ENCODE measurements at regions not wholly inside any gene's neighbourhood (a gene's known extent, or its start where the extent isn't known, plus 50 kb on each side); places are given as distances from the start of the nearest gene placed in this dataset.

- Histone ChIP-seq H3K4me3 (no peak overlapping the region), H3K4me1 (no peaks in the 10 kb centered on the region), H3K9me3 (no peaks in the 10 kb centered on the region), H3K27ac (no peak overlapping the region), H3K27me3 (no peaks in the 10 kb centered on the region), H3K36me3 (no peaks in the 10 kb centered on the region)
- no peak for TF ChIP-seq CTCF (IDR thresholded peaks at IDR 0.05)
- DNase-seq (ENCODE audit: low spot score), result no peak
Measured at GRCh38 chr3:173253471-173253870, 112.4 kb upstream of the SPATA16 start.

GRCh38 chr3:173249457-173249856, 108.4 kb upstream of the SPATA16 start:
- Histone ChIP-seq H3K4me3 (no peak overlapping the region), H3K4me1 (no peaks in the 10 kb centered on the region), H3K27ac (no peak overlapping the region), H3K9me3 (no peaks in the 10 kb centered on the region), H3K27me3 (no peaks in the 10 kb centered on the region), H3K36me3 (no peaks in the 10 kb centered on the region)
- DNase-seq (ENCODE audit: low spot score), result no peak
- peak in 1 of 2 donors; percentile 12 for TF ChIP-seq CTCF (IDR thresholded peaks at IDR 0.05)

GRCh38 chr3:173241727-173242126, 100.7 kb upstream of the SPATA16 start:
- H3K36me3 ChIP-seq, result no peaks in the 10 kb centered on the region
- no peak for DNase-seq (ENCODE audit: low spot score)
- no peak overlapping the region for H3K4me3 ChIP-seq
- no peaks in the 10 kb centered on the region for H3K4me1 ChIP-seq
- H3K27me3 ChIP-seq, result no peaks in the 10 kb centered on the region
- H3K9me3 ChIP-seq, result no peaks in the 10 kb centered on the region
- no peak overlapping the region for H3K27ac ChIP-seq
- TF ChIP-seq CTCF (IDR thresholded peaks at IDR 0.05), result no peak

- TF ChIP-seq CTCF (IDR thresholded peaks at IDR 0.05), result no peak
- Histone ChIP-seq H3K9me3 (peaks cover 0 to 5% of the 10 kb centered on the region in 2 donors), H3K36me3 (no peaks in the 10 kb centered on the region), H3K4me1 (no peaks in the 10 kb centered on the region), H3K27me3 (no peaks in the 10 kb centered on the region), H3K4me3 (no peak overlapping the region), H3K27ac (no peak overlapping the region)
- no peak for DNase-seq (ENCODE audit: low spot score)
Measured at GRCh38 chr3:173238091-173238490, 97.1 kb upstream of the SPATA16 start.

- no peaks in the 10 kb centered on the region for H3K36me3 ChIP-seq
- no peak overlapping the region for H3K27ac ChIP-seq
- no peaks in the 10 kb centered on the region for H3K27me3 ChIP-seq
- no peak for DNase-seq (ENCODE audit: low spot score)
- no peak overlapping the region for H3K4me3 ChIP-seq
- H3K9me3 ChIP-seq, result peaks cover 0 to 14% of the 10 kb centered on the region in 2 donors
- TF ChIP-seq CTCF (IDR thresholded peaks at IDR 0.05), result no peak
- H3K4me1 ChIP-seq, result no peaks in the 10 kb centered on the region
Measured at GRCh38 chr3:173225351-173225750, 84.3 kb upstream of the SPATA16 start.

- Histone ChIP-seq H3K36me3 (no peaks in the 10 kb centered on the region), H3K9me3 (peaks cover 0 to 11% of the 10 kb centered on the region in 2 donors), H3K27ac (no peak overlapping the region), H3K27me3 (no peaks in the 10 kb centered on the region), H3K4me1 (no peaks in the 10 kb centered on the region), H3K4me3 (no peak overlapping the region)
- no peak for DNase-seq (ENCODE audit: low spot score)
- peak in 1 of 2 donors; percentile 22 for TF ChIP-seq CTCF (IDR thresholded peaks at IDR 0.05)
Measured at GRCh38 chr3:173221010-173221409, 80.0 kb upstream of the SPATA16 start.

Data from right atrium auricular region (tissue), 2 donors.